ENCODE measurements at regions not wholly inside any gene's neighbourhood (a gene's known extent, or its start where the extent isn't known, plus 50 kb on each side); places are given as distances from the start of the nearest gene placed in this dataset.

- no peaks in the 10 kb centered on the region for H3K36me3 ChIP-seq
- peak overlapping the region; percentile 19 to 46 for H3K4me3 ChIP-seq
- no peak for TF ChIP-seq CTCF (IDR thresholded peaks at IDR 0.05)
- intact Hi-C loops (cut with DNase I; ENCODE audit: low total_unique reads), result loop anchor here (5.0 kb wide), 1 partner anchor 84 kb away; no protein-coding TSS in a partner anchor
- no peaks in the 10 kb centered on the region for H3K27me3 ChIP-seq
- peak overlapping the region; percentile 76 to 83 for H3K27ac ChIP-seq
- DNase-seq, result no peak
- H3K9me3 ChIP-seq, result no peaks in the 10 kb centered on the region
- H3K4me1 ChIP-seq, result peaks cover 0 to 40% (median 27%) of the 10 kb centered on the region in 4 donors
Observed at GRCh38 chr5:5572976-5573797, 150.7 kb downstream of the ICE1 start.

- Histone ChIP-seq H3K27ac (peak overlapping the region; percentile 76 to 83), H3K4me3 (peak overlapping the region; percentile 19 to 46), H3K9me3 (no peaks in the 10 kb centered on the region), H3K36me3 (no peaks in the 10 kb centered on the region), H3K27me3 (no peaks in the 10 kb centered on the region), H3K4me1 (peaks cover 0 to 40% (median 27%) of the 10 kb centered on the region in 4 donors)
- intact Hi-C loops (cut with DNase I; ENCODE audit: low total_unique reads), result loop anchor here (5.0 kb wide), 1 partner anchor 85 kb away; no protein-coding TSS in a partner anchor
- DNase-seq, result peak; percentile 52 to 91
- TF ChIP-seq CTCF (IDR thresholded peaks at IDR 0.05), result no peak
Observed at GRCh38 chr5:5572010-5572865, 149.8 kb downstream of the ICE1 start.

GRCh38 chr5:5570646-5571045 is 148.2 kb downstream of the ICE1 start:
- intact Hi-C loops (cut with DNase I; ENCODE audit: low total_unique reads), result loop anchor here (5.0 kb wide), 1 partner anchor 87 kb away; no protein-coding TSS in a partner anchor
- Histone ChIP-seq H3K27me3 (no peaks in the 10 kb centered on the region), H3K36me3 (no peaks in the 10 kb centered on the region), H3K4me1 (peaks cover 0 to 40% (median 27%) of the 10 kb centered on the region in 4 donors), H3K27ac (peak overlapping the region; percentile 76 to 83), H3K9me3 (no peaks in the 10 kb centered on the region), H3K4me3 (no peak overlapping the region)
- no peak for DNase-seq
- no peak for TF ChIP-seq CTCF (IDR thresholded peaks at IDR 0.05)

- Histone ChIP-seq H3K27ac (no peak overlapping the region), H3K9me3 (no peaks in the 10 kb centered on the region), H3K36me3 (no peaks in the 10 kb centered on the region), H3K4me3 (no peak overlapping the region), H3K27me3 (no peaks in the 10 kb centered on the region), H3K4me1 (peaks cover 0 to 11% (median 4%) of the 10 kb centered on the region in 4 donors)
- intact Hi-C loops (cut with DNase I; ENCODE audit: low total_unique reads), result no loop called here
- no peak for DNase-seq
- TF ChIP-seq CTCF (IDR thresholded peaks at IDR 0.05), result no peak
Observed at GRCh38 chr5:5564898-5565297, 142.4 kb downstream of the ICE1 start.

- Histone ChIP-seq H3K4me3 (no peak overlapping the region), H3K27me3 (no peaks in the 10 kb centered on the region), H3K9me3 (no peaks in the 10 kb centered on the region), H3K36me3 (no peaks in the 10 kb centered on the region), H3K27ac (no peak overlapping the region), H3K4me1 (no peaks in the 10 kb centered on the region)
- intact Hi-C loops (cut with DNase I; ENCODE audit: low total_unique reads), result no loop called here
- no peak for DNase-seq
- TF ChIP-seq CTCF (IDR thresholded peaks at IDR 0.05), result no peak
Observed at GRCh38 chr5:5560016-5560415, 137.5 kb downstream of the ICE1 start.

Data from tibial artery (tissue), 4 donors.